Endothelial cell of umbilical vein (primary cell): ENCODE measurements at regions not wholly inside any gene's neighbourhood (a gene's known extent, or its start where the extent isn't known, plus 50 kb on each side); places are given as distances from the start of the nearest gene placed in this dataset.

Source experiments
- EZH2 ChIP-seq: IDR thresholded peaks from 2 replicates; pipeline ENCODE4 v1.6.1; 2012; ENCODE audit warnings: borderline replicate concordance, low read depth, mild to moderate bottlenecking, moderate library complexity, low read length, inconsistent platforms; ENCODE audit not compliant: severe bottlenecking
- FOS ChIP-seq: IDR thresholded peaks from 2 replicates; pipeline ENCODE4 v1.6.1; 2011; ENCODE audit warnings: mild to moderate bottlenecking, low read length, moderate library complexity, borderline replicate concordance; ENCODE audit not compliant: insufficient read depth
- GATA2 ChIP-seq: IDR thresholded peaks from 2 replicates; pipeline ENCODE4 v1.7.0; 2011; ENCODE audit warnings: low read depth, mild to moderate bottlenecking, moderate library complexity, mixed read lengths, low read length; ENCODE audit not compliant: insufficient read length, insufficient read depth
- JUN ChIP-seq: IDR thresholded peaks from 2 replicates; pipeline ENCODE4 v1.6.1; 2011; ENCODE audit warnings: borderline replicate concordance, low read depth; ENCODE audit not compliant: insufficient read length, insufficient read depth
- MYC ChIP-seq: IDR thresholded peaks from one replicate; pipeline ENCODE4 v1.6.1; 2011; ENCODE audit warnings: mild to moderate bottlenecking, low read depth, low read length
- POLR2A ChIP-seq: IDR thresholded peaks from 2 replicates; pipeline ENCODE4 v1.6.1; 2012; ENCODE audit warnings: low read depth, mild to moderate bottlenecking, control low read depth, low read length
- POLR2AphosphoS5 ChIP-seq: IDR thresholded peaks from 2 replicates; pipeline ENCODE4 v1.6.1; 2012; ENCODE audit warnings: low read depth, mild to moderate bottlenecking, control low read depth, low read length, moderate library complexity; ENCODE audit not compliant: insufficient read depth
- TF ChIP-seq, protein P1 (sequence below), 2 donors: IDR thresholded peaks; 1 replicate in 1 of 2; 2 replicates in 1 of 2; pipeline ENCODE4 v1.5.1; 2011; ENCODE audit warnings: low read length in 2 of 2, mild to moderate bottlenecking in 2 of 2, moderate library complexity in 2 of 2, control low read depth in 1 of 2, inconsistent platforms in 1 of 2, low read depth in 1 of 2; ENCODE audit not compliant: insufficient read depth in 1 of 2; ENCODE audit errors: extremely low read depth in 1 of 2
- TF ChIP-seq, protein P2 (sequence below): IDR thresholded peaks from 2 replicates; pipeline ENCODE4 v1.6.1; 2011; ENCODE audit not compliant: insufficient read depth, insufficient read length

DNA sequence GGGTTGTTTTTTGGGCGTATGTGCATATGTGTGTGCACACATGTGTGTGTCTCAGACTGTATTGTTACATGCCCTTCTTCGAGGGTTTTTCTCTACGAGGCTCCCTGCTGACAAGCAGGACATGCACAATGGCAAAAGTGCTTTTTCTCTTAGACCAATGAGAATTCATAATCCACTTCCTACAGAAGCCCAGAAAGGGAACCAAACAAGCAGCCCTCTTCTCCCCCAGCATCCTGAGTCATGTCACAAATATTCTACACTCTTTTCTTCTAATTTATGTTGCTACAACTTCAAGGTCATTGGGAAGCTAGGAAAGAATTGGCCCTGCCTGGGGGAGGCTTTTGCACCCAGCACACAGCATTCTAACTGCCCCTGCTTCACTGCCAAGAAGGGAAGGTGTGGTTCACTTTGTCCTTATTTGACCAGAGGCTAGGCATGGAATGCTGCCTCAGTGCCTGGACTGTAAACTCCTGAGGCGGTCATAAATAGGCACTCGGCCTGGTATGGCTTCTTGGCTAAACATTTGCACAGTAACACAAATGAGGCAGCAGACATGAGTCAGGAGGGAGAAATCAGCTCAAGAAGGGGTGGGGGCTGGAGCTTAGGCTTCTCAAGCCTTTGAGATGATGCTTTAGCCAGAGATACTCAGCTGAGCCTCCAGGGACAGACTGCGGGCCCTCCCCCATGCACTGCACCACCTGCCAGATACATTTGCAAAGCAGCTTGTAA, 92.7 kb upstream of the KLF7 start:
- no peak for TF ChIP-seq MYC
- TF ChIP-seq, protein P1, sequence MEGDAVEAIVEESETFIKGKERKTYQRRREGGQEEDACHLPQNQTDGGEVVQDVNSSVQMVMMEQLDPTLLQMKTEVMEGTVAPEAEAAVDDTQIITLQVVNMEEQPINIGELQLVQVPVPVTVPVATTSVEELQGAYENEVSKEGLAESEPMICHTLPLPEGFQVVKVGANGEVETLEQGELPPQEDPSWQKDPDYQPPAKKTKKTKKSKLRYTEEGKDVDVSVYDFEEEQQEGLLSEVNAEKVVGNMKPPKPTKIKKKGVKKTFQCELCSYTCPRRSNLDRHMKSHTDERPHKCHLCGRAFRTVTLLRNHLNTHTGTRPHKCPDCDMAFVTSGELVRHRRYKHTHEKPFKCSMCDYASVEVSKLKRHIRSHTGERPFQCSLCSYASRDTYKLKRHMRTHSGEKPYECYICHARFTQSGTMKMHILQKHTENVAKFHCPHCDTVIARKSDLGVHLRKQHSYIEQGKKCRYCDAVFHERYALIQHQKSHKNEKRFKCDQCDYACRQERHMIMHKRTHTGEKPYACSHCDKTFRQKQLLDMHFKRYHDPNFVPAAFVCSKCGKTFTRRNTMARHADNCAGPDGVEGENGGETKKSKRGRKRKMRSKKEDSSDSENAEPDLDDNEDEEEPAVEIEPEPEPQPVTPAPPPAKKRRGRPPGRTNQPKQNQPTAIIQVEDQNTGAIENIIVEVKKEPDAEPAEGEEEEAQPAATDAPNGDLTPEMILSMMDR (IDR thresholded peaks at IDR 0.05; ENCODE audit: extremely low read depth in 1 of 2, insufficient read depth in 1 of 2, low read depth in 1 of 2, low read length in 2 of 2) = no peak
- TF ChIP-seq EZH2 = no peak
- no peak for TF ChIP-seq POLR2A
- TF ChIP-seq POLR2AphosphoS5 = no peak
- TF ChIP-seq JUN = peak; percentile 76
- TF ChIP-seq GATA2 = no peak
- TF ChIP-seq, protein P2, sequence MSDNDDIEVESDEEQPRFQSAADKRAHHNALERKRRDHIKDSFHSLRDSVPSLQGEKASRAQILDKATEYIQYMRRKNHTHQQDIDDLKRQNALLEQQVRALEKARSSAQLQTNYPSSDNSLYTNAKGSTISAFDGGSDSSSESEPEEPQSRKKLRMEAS = no peak
- peak; percentile 69 for TF ChIP-seq FOS
